GM12801 (cell line): ENCODE measurements at regions not wholly inside any gene's neighbourhood (a gene's known extent, or its start where the extent isn't known, plus 50 kb on each side); places are given as distances from the start of the nearest gene placed in this dataset.

Source experiments
- TF ChIP-seq, protein P1 (sequence below): IDR thresholded peaks from one replicate; pipeline ENCODE4 v1.5.1; 2011; ENCODE audit warnings: control low read depth; ENCODE audit not compliant: insufficient read length; ENCODE audit errors: extremely low read depth

DNA sequence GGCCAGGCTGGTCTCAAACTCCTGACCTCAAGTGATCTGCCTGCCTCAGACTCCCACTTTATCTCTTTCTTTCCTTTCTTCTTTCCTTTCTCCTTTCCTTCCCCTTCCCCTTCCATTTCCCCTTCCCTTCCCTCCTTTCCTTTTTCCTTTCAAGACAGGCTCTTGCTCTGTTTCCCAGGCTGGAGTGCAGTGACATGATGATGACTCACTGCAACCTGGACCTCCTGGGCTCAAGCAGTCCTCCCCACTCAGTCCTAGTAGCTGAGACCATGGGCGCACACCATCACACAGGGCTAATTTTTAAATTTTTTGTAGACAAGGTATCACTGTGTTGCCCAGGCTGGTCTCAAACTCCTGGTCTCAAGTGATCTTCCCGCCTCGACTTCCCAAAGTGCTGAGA lies 377.6 kb upstream of the ZFP64 start:
- TF ChIP-seq, protein P1, sequence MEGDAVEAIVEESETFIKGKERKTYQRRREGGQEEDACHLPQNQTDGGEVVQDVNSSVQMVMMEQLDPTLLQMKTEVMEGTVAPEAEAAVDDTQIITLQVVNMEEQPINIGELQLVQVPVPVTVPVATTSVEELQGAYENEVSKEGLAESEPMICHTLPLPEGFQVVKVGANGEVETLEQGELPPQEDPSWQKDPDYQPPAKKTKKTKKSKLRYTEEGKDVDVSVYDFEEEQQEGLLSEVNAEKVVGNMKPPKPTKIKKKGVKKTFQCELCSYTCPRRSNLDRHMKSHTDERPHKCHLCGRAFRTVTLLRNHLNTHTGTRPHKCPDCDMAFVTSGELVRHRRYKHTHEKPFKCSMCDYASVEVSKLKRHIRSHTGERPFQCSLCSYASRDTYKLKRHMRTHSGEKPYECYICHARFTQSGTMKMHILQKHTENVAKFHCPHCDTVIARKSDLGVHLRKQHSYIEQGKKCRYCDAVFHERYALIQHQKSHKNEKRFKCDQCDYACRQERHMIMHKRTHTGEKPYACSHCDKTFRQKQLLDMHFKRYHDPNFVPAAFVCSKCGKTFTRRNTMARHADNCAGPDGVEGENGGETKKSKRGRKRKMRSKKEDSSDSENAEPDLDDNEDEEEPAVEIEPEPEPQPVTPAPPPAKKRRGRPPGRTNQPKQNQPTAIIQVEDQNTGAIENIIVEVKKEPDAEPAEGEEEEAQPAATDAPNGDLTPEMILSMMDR, result no peak

DNA sequence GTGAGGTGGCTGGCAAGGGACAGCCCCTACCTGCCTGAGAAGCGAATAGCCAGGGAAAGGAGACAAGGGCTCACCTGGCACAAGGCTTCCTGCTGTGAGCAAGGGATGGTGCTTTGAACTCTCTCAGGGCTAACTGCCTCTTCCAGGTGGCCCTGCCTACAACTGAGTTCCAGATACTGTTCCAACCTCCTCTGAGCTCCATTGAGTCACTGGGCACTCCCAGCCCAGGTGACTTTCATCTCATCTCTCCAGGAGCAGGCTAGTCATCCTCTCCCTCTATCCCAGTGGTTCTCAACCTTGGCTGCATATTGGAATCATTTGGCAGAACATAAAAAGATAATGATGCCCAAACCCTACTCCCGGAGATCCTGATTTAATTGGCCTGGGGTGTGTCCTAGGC lies 374.0 kb upstream of the ZFP64 start:
- TF ChIP-seq, protein P1, result no peak

DNA sequence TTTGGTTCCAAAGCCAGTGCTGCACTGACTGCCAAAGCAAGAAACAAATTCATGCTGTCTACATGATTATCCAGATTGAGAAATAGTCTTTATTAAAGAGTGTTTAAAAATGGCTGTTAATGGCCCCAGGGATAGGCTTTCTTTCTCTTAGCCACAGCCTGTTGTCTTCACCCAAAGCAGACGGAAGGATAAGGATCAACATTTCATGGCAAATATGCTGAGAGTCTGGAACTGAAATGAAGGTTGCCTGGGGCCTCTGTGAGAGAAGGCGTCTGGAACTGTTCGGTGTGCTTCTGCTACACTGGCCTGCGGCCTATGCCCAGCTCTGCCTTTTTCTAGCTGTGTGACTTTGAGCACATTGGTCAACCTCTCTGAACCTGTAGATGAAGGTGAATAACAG lies 373.0 kb upstream of the ZFP64 start:
- TF ChIP-seq, protein P1, result no peak

DNA sequence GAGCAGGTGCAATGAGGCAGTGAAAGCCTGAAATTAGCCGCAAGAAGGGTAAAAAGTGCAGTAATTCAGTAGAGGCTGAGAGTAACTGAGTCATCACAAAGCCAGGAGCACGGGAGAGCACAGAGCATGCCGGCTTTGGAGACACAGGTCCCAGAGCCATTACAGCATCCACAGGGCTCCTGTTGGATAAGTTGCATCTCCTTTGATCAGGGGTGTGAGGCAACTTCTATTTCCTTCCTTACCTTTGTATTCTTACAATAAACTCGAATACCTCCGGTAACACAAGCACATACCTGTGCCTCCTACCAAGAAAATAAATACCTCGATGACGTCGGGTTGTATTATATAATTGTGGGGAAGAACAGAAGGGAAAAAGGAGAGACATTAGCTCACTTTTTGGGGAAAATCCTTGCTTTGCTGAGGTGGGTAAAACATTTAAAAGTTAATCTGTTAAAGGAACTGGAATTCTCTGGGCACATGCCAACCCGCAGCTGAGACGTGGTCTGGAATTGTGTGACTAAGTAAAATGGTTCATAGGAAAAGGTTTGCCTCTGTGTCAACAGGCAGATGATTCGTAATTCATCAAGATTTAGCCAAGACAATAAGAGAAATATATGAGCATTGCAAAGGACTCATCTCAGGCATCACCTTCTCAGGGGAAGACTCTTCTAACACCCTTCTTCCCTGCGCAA lies 360.7 kb upstream of the ZFP64 start:
- TF ChIP-seq, protein P1, result no peak

DNA sequence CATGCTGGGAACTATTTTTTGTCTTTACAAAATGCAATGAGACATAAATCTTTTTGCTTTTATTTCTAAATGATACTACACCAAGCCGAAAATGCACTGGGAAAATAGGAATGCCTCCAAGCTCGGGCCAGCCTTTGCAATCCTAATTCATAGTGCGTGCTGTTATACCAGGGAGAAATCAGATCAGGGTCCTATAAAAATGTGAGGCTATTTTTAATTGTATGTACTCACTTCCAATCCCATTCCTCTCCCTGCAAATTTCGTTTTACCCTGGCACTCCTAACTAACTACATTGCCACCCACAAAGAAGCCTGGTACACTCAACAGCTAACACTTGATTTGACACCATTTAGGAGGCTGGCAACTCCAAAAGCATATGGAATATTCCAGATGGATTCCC lies 350.6 kb upstream of the ZFP64 start:
- TF ChIP-seq, protein P1, result no peak

DNA sequence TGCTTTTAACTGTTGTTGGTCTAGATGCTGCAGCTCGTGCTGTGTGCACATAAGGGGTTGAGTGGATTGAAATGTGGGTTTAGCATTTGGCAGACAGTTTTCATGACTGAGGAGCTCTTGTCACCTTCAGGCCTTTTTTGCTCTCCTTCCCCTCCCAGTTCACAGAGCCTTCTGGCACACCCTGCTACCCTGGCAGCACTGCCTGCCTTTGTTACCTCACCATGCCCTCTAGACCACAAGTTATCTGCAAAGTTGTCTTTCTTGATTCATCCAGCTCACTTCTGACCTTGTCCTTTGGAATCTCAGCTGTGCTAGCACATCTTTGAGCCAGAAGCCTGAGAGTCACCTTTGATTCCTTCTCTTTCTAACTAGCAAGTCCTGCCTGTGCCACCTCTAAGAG lies 348.9 kb upstream of the ZFP64 start:
- TF ChIP-seq, protein P1, result no peak

DNA sequence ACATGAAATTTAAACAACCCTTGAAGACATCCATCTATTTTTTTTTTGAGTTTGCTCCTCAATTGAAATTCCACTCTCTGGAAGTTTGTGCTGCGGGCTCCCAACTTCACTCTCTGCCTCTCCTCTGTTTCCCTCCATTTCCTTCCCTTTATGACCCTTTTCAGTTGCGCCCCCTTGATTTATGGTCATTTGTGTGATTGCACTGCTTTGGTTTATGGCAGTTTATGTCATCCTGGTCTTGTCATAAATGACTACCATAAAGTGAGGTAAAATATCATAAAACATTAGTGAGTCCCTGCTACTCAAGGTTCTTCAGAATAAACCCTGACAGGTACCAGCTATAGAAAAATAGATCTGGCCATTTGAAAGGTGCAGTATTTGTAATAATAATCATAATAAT lies 348.3 kb upstream of the ZFP64 start:
- TF ChIP-seq, protein P1, result no peak
